Loucy (cell line): ENCODE measurements at regions not wholly inside any gene's neighbourhood (a gene's known extent, or its start where the extent isn't known, plus 50 kb on each side); places are given as distances from the start of the nearest gene placed in this dataset.

ENCODE experiments used
- EZH2phosphoT487 ChIP-seq: fragments of 200-600 bp; IDR thresholded peaks from 2 replicates; pipeline ENCODE4 v1.6.1; 2018; ENCODE audit warnings: antibody characterized with exemption, mild to moderate bottlenecking, moderate library complexity, borderline replicate concordance
- TF ChIP-seq, protein P1 (sequence below): fragments of 200-600 bp; sonication (generic); conservative IDR thresholded peaks from 2 replicates; pipeline ENCODE4 v1.5.1; 2014; ENCODE audit warnings: mild to moderate bottlenecking, antibody characterized with exemption, low read length

DNA sequence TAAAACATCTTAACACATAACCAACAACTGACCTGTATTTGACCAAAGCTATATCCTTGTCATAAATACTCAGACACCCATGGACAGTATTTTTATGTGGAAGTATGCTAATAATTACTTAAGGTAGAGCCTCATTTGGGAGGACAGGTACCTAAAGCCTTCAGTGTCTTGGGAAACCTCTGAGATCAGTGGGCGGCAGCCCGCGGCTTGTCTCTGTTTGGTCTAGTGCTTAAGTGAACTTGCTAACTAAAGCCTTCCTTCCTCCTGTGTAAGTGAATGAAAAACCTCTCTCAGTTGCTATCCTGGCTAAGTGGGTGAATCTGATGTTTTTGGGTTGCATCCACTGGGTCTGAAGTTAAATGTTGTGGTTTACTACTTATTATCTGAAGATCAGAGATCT, 144.5 kb upstream of the AGR3 start:
- TF ChIP-seq, protein P1, sequence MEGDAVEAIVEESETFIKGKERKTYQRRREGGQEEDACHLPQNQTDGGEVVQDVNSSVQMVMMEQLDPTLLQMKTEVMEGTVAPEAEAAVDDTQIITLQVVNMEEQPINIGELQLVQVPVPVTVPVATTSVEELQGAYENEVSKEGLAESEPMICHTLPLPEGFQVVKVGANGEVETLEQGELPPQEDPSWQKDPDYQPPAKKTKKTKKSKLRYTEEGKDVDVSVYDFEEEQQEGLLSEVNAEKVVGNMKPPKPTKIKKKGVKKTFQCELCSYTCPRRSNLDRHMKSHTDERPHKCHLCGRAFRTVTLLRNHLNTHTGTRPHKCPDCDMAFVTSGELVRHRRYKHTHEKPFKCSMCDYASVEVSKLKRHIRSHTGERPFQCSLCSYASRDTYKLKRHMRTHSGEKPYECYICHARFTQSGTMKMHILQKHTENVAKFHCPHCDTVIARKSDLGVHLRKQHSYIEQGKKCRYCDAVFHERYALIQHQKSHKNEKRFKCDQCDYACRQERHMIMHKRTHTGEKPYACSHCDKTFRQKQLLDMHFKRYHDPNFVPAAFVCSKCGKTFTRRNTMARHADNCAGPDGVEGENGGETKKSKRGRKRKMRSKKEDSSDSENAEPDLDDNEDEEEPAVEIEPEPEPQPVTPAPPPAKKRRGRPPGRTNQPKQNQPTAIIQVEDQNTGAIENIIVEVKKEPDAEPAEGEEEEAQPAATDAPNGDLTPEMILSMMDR = no peak
- no peak for TF ChIP-seq EZH2phosphoT487
